Esophagus (tissue), 2 donors: ENCODE measurements at regions not wholly inside any gene's neighbourhood (a gene's known extent, or its start where the extent isn't known, plus 50 kb on each side); places are given as distances from the start of the nearest gene placed in this dataset.

Source experiments
- H3K27ac ChIP-seq, 2 donors: one replicate each; pipeline ENCODE4 v1.5.1; 2013; ENCODE audit warnings: low read depth in 2 of 2, mild to moderate bottlenecking in 2 of 2, inconsistent platforms in 1 of 2, low read length in 1 of 2, moderate library complexity in 1 of 2
- H3K27me3 ChIP-seq, 2 donors: one replicate each; pipeline ENCODE4 v1.6.1; 2013; ENCODE audit warnings: low read length in 2 of 2, control low read depth in 1 of 2, mild to moderate bottlenecking in 1 of 2; ENCODE audit not compliant: insufficient read depth in 2 of 2, control insufficient read depth in 1 of 2
- H3K36me3 ChIP-seq, 2 donors: one replicate each; pipeline ENCODE4 v1.6.1; 2013; ENCODE audit warnings: low read length in 1 of 2; ENCODE audit not compliant: control insufficient read depth in 2 of 2, insufficient read depth in 2 of 2
- H3K4me1 ChIP-seq, 2 donors: one replicate each; pipeline ENCODE4 v1.6.1; 2013; ENCODE audit warnings: low read length in 1 of 2; ENCODE audit not compliant: control insufficient read depth in 2 of 2, insufficient read depth in 2 of 2
- H3K4me3 ChIP-seq, 2 donors: one replicate each; pipeline ENCODE4 v1.5.1; 2013; ENCODE audit warnings: low read length in 2 of 2, mild to moderate bottlenecking in 2 of 2, low read depth in 1 of 2, moderate library complexity in 1 of 2
- H3K9me3 ChIP-seq, 2 donors: one replicate each; pipeline ENCODE4 v1.6.1; 2013; ENCODE audit warnings: mild to moderate bottlenecking in 2 of 2, low read depth in 1 of 2, low read length in 1 of 2, moderate library complexity in 1 of 2; ENCODE audit not compliant: control insufficient read depth in 2 of 2, insufficient read depth in 1 of 2
- WGBS, 2 donors: extraction: QIAGEN DNeasy Blood & Tissue Kit; methylation state at CpG; one replicate each; pipeline ENCODE4 v1.1.7; 2013; 5-methylcytosine and 5-hydroxymethylcytosine counted together
- donor health status: healthy with polysubstance abuse.
- donor health status: Bipolar disorder and iron deficiency.

- H3K4me3 ChIP-seq, result no peak overlapping the region
- no peaks in the 10 kb centered on the region for H3K4me1 ChIP-seq
- H3K27me3 ChIP-seq, result no peaks in the 10 kb centered on the region
- H3K27ac ChIP-seq, result no peak overlapping the region
- H3K36me3 ChIP-seq, result no peaks in the 10 kb centered on the region
- 90 to 94% methylated on average over 4 of the region's 4 CpGs for WGBS, 2 donors
- H3K9me3 ChIP-seq, result no peaks in the 10 kb centered on the region
Observed at GRCh38 chr5:2936413-2936812, 184.9 kb upstream of the IRX2 start.

GRCh38 chr5:2929779-2930178 lies 178.3 kb upstream of the IRX2 start:
- Histone ChIP-seq H3K36me3 (no peaks in the 10 kb centered on the region), H3K27ac (no peak overlapping the region), H3K4me1 (no peaks in the 10 kb centered on the region), H3K4me3 (no peak overlapping the region), H3K9me3 (no peaks in the 10 kb centered on the region), H3K27me3 (no peaks in the 10 kb centered on the region)
- WGBS, 2 donors, result 80 to 88% methylated on average over 10 of the region's 10 CpGs

GRCh38 chr5:2921651-2922050 lies 170.2 kb upstream of the IRX2 start:
- 95% methylated on average over 9 of the region's 9 CpGs for WGBS, 2 donors
- Histone ChIP-seq H3K27ac (no peak overlapping the region), H3K36me3 (no peaks in the 10 kb centered on the region)

GRCh38 chr5:2921176-2921575 lies 169.7 kb upstream of the IRX2 start:
- Histone ChIP-seq H3K36me3 (no peaks in the 10 kb centered on the region), H3K9me3 (peaks cover 5 to 7% of the 10 kb centered on the region in 2 donors), H3K4me1 (no peaks in the 10 kb centered on the region), H3K4me3 (no peak overlapping the region), H3K27ac (no peak overlapping the region), H3K27me3 (no peaks in the 10 kb centered on the region)
- WGBS, 2 donors, result 87 to 93% methylated on average over 5 of the region's 5 CpGs

More at GRCh38 chr5:2921651-2922050, 170.2 kb upstream of the IRX2 start:
- no peaks in the 10 kb centered on the region for H3K27me3 ChIP-seq
- H3K4me1 ChIP-seq, result no peaks in the 10 kb centered on the region
- no peak overlapping the region for H3K4me3 ChIP-seq
- peaks cover 5 to 7% of the 10 kb centered on the region in 2 donors for H3K9me3 ChIP-seq

- Histone ChIP-seq H3K36me3 (no peaks in the 10 kb centered on the region), H3K27me3 (no peaks in the 10 kb centered on the region), H3K4me3 (no peak overlapping the region), H3K4me1 (no peaks in the 10 kb centered on the region), H3K9me3 (peaks cover 5 to 7% of the 10 kb centered on the region in 2 donors), H3K27ac (no peak overlapping the region)
- 82 to 83% methylated on average over 5 of the region's 5 CpGs for WGBS, 2 donors
Observed at GRCh38 chr5:2920312-2920711, 168.8 kb upstream of the IRX2 start.

GRCh38 chr5:2919310-2920018 lies 168.0 kb upstream of the IRX2 start:
- H3K36me3 ChIP-seq, result no peaks in the 10 kb centered on the region
- WGBS, 2 donors, result 84% methylated on average over 11 of the region's 11 CpGs
- no peak overlapping the region for H3K27ac ChIP-seq

GRCh38 chr5:2917524-2917923 lies 166.0 kb upstream of the IRX2 start:
- Histone ChIP-seq H3K27me3 (no peaks in the 10 kb centered on the region), H3K4me3 (no peak overlapping the region), H3K36me3 (no peaks in the 10 kb centered on the region), H3K27ac (no peak overlapping the region), H3K9me3 (peaks cover 4 to 5% of the 10 kb centered on the region in 2 donors), H3K4me1 (no peaks in the 10 kb centered on the region)
- 86 to 90% methylated on average over 19 of the region's 19 CpGs for WGBS, 2 donors

More at GRCh38 chr5:2919310-2920018, 168.0 kb upstream of the IRX2 start:
- peaks cover 5 to 7% of the 10 kb centered on the region in 2 donors for H3K9me3 ChIP-seq
- H3K27me3 ChIP-seq, result no peaks in the 10 kb centered on the region
- no peak overlapping the region for H3K4me3 ChIP-seq
- H3K4me1 ChIP-seq, result no peaks in the 10 kb centered on the region

GRCh38 chr5:2917093-2917492 lies 165.6 kb upstream of the IRX2 start:
- Histone ChIP-seq H3K9me3 (peaks cover 4 to 5% of the 10 kb centered on the region in 2 donors), H3K27me3 (no peaks in the 10 kb centered on the region), H3K27ac (no peak overlapping the region), H3K4me1 (no peaks in the 10 kb centered on the region), H3K36me3 (no peaks in the 10 kb centered on the region), H3K4me3 (no peak overlapping the region)
- 92 to 95% methylated on average over 16 of the region's 16 CpGs for WGBS, 2 donors

- no peak overlapping the region for H3K4me3 ChIP-seq
- no peak overlapping the region for H3K27ac ChIP-seq
- peaks cover 0 to 5% of the 10 kb centered on the region in 2 donors for H3K9me3 ChIP-seq
- no peaks in the 10 kb centered on the region for H3K4me1 ChIP-seq
- H3K27me3 ChIP-seq, result no peaks in the 10 kb centered on the region
- no peaks in the 10 kb centered on the region for H3K36me3 ChIP-seq
- WGBS, 2 donors, result 79 to 83% methylated on average over 4 of the region's 4 CpGs
Observed at GRCh38 chr5:2916076-2916682, 164.7 kb upstream of the IRX2 start.
